K562 (cell line): ENCODE measurements at regions not wholly inside any gene's neighbourhood (a gene's known extent, or its start where the extent isn't known, plus 50 kb on each side); places are given as distances from the start of the nearest gene placed in this dataset.

ENCODE experiments used
- ATAC-seq: fragments of 200-7000 bp; cut with Tn5 transposase; 3 replicates; pipeline ENCODE4 v1.9.1; 2020; ENCODE audit warnings: moderate library complexity
- BruUV-seq: library from RNA; stranded (reverse); fragments of 400-500 nt; replicated peaks from 2 replicates; lab custom pipeline; 2021; lab: Mats Ljungman, UMichigan
- CTCF ChIA-PET: fragments of 300-600 bp; formaldehyde crosslinking; extraction: SDS; loops from one replicate; lab custom pipeline; 2021; ENCODE audit warnings: low intra/inter-chr PET ratio; lab: Yijun Ruan, JAX
- POLR2A ChIA-PET: fragments of 300-600, 350-650 bp; sonication (Branson Sonifier 250); formaldehyde crosslinking; extraction: SDS; loops from one replicate; lab custom pipeline; 2021; ENCODE audit warnings: antibody characterized with exemption, inconsistent platforms; lab: Yijun Ruan, JAX
- DNase-seq, 4 experiments: peaks; one replicate each; pipeline versions ENCODE4 v3.0.0 to v3.0.0-alpha.2; 2011 to 2018; ENCODE audit warnings: low spot score in 3 of 4, mixed read lengths in 3 of 4; ENCODE audit errors: extremely low read depth in 1 of 4
- FAIRE-seq: peaks from 2 replicates; lab custom pipeline; 2011; peaks lifted over from hg19 to GRCh38; lab: Jason Lieb, UNC
- H2AFZ ChIP-seq: 2 replicates; pipeline ENCODE4 v1.6.0; 2011; ENCODE audit warnings: low read depth, low read length, control low read depth, inconsistent platforms
- H3K27ac ChIP-seq: fragments of 200-600 bp; 3 replicates; pipeline ENCODE4 v1.8.0; 2011; ENCODE audit warnings: low read depth, mild to moderate bottlenecking, control low read depth, inconsistent platforms, low read length, moderate library complexity, mixed read lengths; ENCODE audit errors: extremely low read depth
- H3K27me3 ChIP-seq, 2 experiments: fragments of 300-600 bp in 1 of 2; 2 replicates in 1 of 2; 3 replicates in 1 of 2; pipeline versions ENCODE4 v1.6.0 to v1.8.0; 2011; ENCODE audit warnings: inconsistent platforms in 2 of 2, low read length in 2 of 2, mild to moderate bottlenecking in 1 of 2, mixed read lengths in 1 of 2, moderate library complexity in 1 of 2; ENCODE audit not compliant: control insufficient read depth in 2 of 2, insufficient read depth in 2 of 2
- H3K36me3 ChIP-seq: fragments of 300-600 bp; 3 replicates; pipeline ENCODE4 v1.8.0; 2011; ENCODE audit warnings: mild to moderate bottlenecking, low read length, inconsistent platforms; ENCODE audit not compliant: control insufficient read depth, insufficient read depth
- H3K4me1 ChIP-seq, 2 experiments: fragments of 200-600 bp in 1 of 2; replicated peaks in 1 of 2; 2 replicates in 1 of 2; 3 replicates in 1 of 2; pipeline versions ENCODE4 v1.5.1 to v1.8.0; 2011; ENCODE audit warnings: inconsistent platforms in 2 of 2, low read length in 2 of 2, mild to moderate bottlenecking in 1 of 2, mixed read lengths in 1 of 2, moderate library complexity in 1 of 2; ENCODE audit not compliant: control insufficient read depth in 2 of 2, insufficient read depth in 2 of 2
- H3K4me2 ChIP-seq: 2 replicates; pipeline ENCODE4 v1.6.1; 2011; ENCODE audit warnings: low read length, control low read depth, inconsistent platforms, mixed read lengths; ENCODE audit not compliant: insufficient read depth
- H3K4me3 ChIP-seq: fragments of 200-600 bp; sonication (generic), shearing (Covaris generic); 2 replicates; pipeline ENCODE4 v1.5.1; 2016; ENCODE audit warnings: control low read depth, inconsistent platforms
- H3K79me2 ChIP-seq: fragments of 200-600 bp; 3 replicates; pipeline ENCODE4 v1.8.0; 2011; ENCODE audit warnings: low read length, inconsistent platforms; ENCODE audit not compliant: control insufficient read depth, insufficient read depth
- H3K9ac ChIP-seq, 2 experiments: 2 replicates each; pipeline versions ENCODE4 v1.6.0 to v1.6.1; 2011; ENCODE audit warnings: low read depth in 2 of 2, low read length in 2 of 2, control low read depth in 1 of 2, inconsistent platforms in 1 of 2, mild to moderate bottlenecking in 1 of 2, mixed read lengths in 1 of 2; ENCODE audit not compliant: insufficient read depth in 1 of 2
- H3K9me1 ChIP-seq: one replicate; pipeline ENCODE4 v1.6.0; 2011; ENCODE audit warnings: inconsistent platforms, mild to moderate bottlenecking, low read length, moderate library complexity; ENCODE audit not compliant: control insufficient read depth, insufficient read depth
- H3K9me3 ChIP-seq: replicated peaks from 2 replicates; pipeline ENCODE4 v1.5.1; 2011; ENCODE audit warnings: low read depth, low read length, inconsistent platforms; ENCODE audit not compliant: control insufficient read depth, insufficient read depth
- H4K20me1 ChIP-seq: replicated peaks from 2 replicates; pipeline ENCODE4 v1.6.1; 2011; ENCODE audit warnings: low read length, inconsistent platforms, mixed read lengths; ENCODE audit not compliant: control insufficient read depth, insufficient read depth
- ERF ChIP-seq: fragments of 450-650 bp; formaldehyde crosslinking; IDR thresholded peaks from 2 replicates; pipeline ENCODE4 v1.4.0; 2020; ENCODE audit warnings: mild to moderate bottlenecking, mixed read lengths
- HDAC2 ChIP-seq: fragments of 450-650 bp; IDR thresholded peaks from 2 replicates; pipeline ENCODE4 v1.6.1; 2016; ENCODE audit warnings: mild to moderate bottlenecking
- JUNB ChIP-seq: fragments of 450-650 bp; formaldehyde crosslinking; conservative IDR thresholded peaks from 2 replicates; pipeline ENCODE4 v1.4.0; 2020; ENCODE audit warnings: mild to moderate bottlenecking
- MYC ChIP-seq, 2 experiments: fragments of 250-450 bp in 1 of 2; sonication (Bioruptor Pico) in 1 of 2; IDR thresholded peaks; 2 replicates each; pipeline versions ENCODE4 v1.5.1 to v1.6.1; 2012 to 2021; ENCODE audit warnings: low read depth in 2 of 2, borderline replicate concordance in 1 of 2, improper control_type of control experiment in 1 of 2, low read length in 1 of 2, mild to moderate bottlenecking in 1 of 2, moderate library complexity in 1 of 2
- NRF1 ChIP-seq, 2 experiments: fragments of 450-650 bp; IDR thresholded peaks in 1 of 2; conservative IDR thresholded peaks in 1 of 2; 2 replicates each; pipeline ENCODE4 v1.6.1; 2014; ENCODE audit warnings: mild to moderate bottlenecking in 2 of 2
- SFPQ ChIP-seq: fragments of 200-400 bp; formaldehyde crosslinking; IDR thresholded peaks from 2 replicates; pipeline ENCODE4 v1.6.1; 2017; ENCODE audit warnings: mild to moderate bottlenecking, low read depth, low read length, moderate library complexity
- SRSF7 ChIP-seq: fragments of 200-400 bp; formaldehyde crosslinking; optimal IDR thresholded peaks from 2 replicates; pipeline ENCODE3; 2017; ENCODE audit warnings: mild to moderate bottlenecking, low read depth, low read length
- WGBS: fragments of 100-300 bp; shearing (Covaris generic); methylation state at CpG from one replicate; pipeline ENCODE4 v1.1.6; 2016; ENCODE audit warnings: low coverage, mixed read lengths; ENCODE audit not compliant: insufficient coverage; ENCODE audit errors: missing lambda C conversion rate; 5-methylcytosine and 5-hydroxymethylcytosine counted together
- in situ Hi-C: fragments of 300-500 bp; cut with MboI; formaldehyde crosslinking; loops from 4 replicates; pipeline ENCODE4 v1.15.0; 2018; ENCODE audit warnings: inconsistent platforms, mixed read lengths
- intact Hi-C: fragments of 100-400 bp; cut with micrococcal nuclease; formaldehyde crosslinking; loops from 2 replicates; pipeline ENCODE4 v1.14.2; 2022
- TF ChIP-seq, protein P1 (sequence below): fragments of 450-650 bp; IDR thresholded peaks from 2 replicates; pipeline ENCODE4 v1.6.1; 2017; ENCODE audit warnings: antibody characterized with exemption, mild to moderate bottlenecking
- TF ChIP-seq, protein P2 (sequence below): sonication (generic); formaldehyde crosslinking; IDR thresholded peaks from 2 replicates; pipeline ENCODE4 v1.9.0; 2022; ENCODE audit warnings: mild to moderate bottlenecking, missing genetic modification reagents
- TF ChIP-seq, protein P3 (sequence below): fragments of 250-450 bp; sonication (Bioruptor Pico); IDR thresholded peaks from 2 replicates; pipeline ENCODE4 v1.8.0; 2022; ENCODE audit warnings: moderate library complexity, mild to moderate bottlenecking, inconsistent platforms
- TF ChIP-seq, protein P4 (sequence below): sonication (generic); formaldehyde crosslinking; IDR thresholded peaks from 2 replicates; pipeline ENCODE4 v1.8.1; 2022; ENCODE audit warnings: missing genetic modification reagents

DNA sequence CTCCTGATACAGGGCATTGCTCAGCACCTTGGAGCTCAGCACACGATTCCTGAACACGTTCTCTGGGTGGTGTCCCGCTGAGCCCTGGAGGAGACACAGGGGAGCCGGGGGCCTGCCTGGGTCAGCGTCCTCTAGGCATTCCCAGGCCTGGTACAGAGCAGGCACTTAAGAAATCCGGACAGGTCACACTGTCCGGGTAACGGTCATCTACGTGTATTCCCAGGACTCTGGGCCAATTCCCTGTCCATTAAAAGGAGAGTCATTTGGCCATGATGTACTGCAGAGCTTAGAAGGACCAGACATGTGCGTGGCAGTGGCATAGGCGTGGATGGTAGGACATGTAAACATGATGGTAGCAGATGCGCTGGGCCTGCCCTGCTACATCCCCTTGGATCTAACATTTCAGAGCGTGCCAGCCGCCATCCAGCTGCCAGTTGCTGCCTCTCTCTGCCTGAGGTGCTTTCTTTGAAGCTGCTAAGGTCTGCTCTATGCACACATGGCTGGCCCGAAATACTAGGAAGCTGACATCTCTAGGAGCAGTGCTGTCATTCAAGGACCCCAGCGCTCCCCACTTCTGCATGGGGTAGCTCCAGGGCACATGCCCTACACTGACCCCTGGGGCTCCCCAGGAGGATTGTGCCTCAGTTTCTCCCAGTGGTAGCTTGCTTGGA, 273.1 kb upstream of the RTL1 start:
- Histone ChIP-seq H3K27ac (no peak overlapping the region), H3K4me2 (no peak overlapping the region), H3K36me3 (no peaks in the 10 kb centered on the region), H2AFZ (no peak overlapping the region), H3K9ac (no peak overlapping the region), H3K79me2 (no peaks in the 10 kb centered on the region), H3K4me3 (no peak overlapping the region), H3K9me1 (no peaks in the 10 kb centered on the region), H3K9me3 (no peaks in the 10 kb centered on the region), H3K4me1 (no peaks in the 10 kb centered on the region), H3K27me3 (peaks cover 0 to 24% of the 10 kb centered on the region in 2 experiments; a peak in 4 of 5 replicates), H4K20me1 (no peaks in the 10 kb centered on the region)
- ChIA-PET POLR2A (interaction anchor here (0.7 kb wide), 1 partner anchor 32 kb away, joined by 4 read pairs; no protein-coding TSS in a partner anchor), CTCF (no interaction called here)
- FAIRE-seq, result no peak
- in situ Hi-C loops (no loop called here), intact Hi-C loops (no loop called here)
- DNase-seq, result no peak
- ATAC-seq, result no peak
- WGBS, result under 1% methylated on average over 15 of the region's 16 CpGs
- no TSS peak for BruUV-seq
- TF ChIP-seq, protein P1, sequence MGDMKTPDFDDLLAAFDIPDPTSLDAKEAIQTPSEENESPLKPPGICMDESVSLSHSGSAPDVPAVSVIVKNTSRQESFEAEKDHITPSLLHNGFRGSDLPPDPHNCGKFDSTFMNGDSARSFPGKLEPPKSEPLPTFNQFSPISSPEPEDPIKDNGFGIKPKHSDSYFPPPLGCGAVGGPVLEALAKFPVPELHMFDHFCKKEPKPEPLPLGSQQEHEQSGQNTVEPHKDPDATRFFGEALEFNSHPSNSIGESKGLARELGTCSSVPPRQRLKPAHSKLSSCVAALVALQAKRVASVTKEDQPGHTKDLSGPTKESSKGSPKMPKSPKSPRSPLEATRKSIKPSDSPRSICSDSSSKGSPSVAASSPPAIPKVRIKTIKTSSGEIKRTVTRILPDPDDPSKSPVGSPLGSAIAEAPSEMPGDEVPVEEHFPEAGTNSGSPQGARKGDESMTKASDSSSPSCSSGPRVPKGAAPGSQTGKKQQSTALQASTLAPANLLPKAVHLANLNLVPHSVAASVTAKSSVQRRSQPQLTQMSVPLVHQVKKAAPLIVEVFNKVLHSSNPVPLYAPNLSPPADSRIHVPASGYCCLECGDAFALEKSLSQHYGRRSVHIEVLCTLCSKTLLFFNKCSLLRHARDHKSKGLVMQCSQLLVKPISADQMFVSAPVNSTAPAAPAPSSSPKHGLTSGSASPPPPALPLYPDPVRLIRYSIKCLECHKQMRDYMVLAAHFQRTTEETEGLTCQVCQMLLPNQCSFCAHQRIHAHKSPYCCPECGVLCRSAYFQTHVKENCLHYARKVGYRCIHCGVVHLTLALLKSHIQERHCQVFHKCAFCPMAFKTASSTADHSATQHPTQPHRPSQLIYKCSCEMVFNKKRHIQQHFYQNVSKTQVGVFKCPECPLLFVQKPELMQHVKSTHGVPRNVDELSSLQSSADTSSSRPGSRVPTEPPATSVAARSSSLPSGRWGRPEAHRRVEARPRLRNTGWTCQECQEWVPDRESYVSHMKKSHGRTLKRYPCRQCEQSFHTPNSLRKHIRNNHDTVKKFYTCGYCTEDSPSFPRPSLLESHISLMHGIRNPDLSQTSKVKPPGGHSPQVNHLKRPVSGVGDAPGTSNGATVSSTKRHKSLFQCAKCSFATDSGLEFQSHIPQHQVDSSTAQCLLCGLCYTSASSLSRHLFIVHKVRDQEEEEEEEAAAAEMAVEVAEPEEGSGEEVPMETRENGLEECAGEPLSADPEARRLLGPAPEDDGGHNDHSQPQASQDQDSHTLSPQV, result no peak
- TF ChIP-seq, protein P2, sequence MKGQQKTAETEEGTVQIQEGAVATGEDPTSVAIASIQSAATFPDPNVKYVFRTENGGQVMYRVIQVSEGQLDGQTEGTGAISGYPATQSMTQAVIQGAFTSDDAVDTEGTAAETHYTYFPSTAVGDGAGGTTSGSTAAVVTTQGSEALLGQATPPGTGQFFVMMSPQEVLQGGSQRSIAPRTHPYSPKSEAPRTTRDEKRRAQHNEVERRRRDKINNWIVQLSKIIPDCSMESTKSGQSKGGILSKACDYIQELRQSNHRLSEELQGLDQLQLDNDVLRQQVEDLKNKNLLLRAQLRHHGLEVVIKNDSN (CRISPR knock-in tag), result no peak
- TF ChIP-seq, protein P3, sequence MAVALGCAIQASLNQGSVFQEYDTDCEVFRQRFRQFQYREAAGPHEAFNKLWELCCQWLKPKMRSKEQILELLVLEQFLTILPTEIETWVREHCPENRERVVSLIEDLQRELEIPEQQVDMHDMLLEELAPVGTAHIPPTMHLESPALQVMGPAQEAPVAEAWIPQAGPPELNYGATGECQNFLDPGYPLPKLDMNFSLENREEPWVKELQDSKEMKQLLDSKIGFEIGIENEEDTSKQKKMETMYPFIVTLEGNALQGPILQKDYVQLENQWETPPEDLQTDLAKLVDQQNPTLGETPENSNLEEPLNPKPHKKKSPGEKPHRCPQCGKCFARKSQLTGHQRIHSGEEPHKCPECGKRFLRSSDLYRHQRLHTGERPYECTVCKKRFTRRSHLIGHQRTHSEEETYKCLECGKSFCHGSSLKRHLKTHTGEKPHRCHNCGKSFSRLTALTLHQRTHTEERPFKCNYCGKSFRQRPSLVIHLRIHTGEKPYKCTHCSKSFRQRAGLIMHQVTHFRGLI (CRISPR knock-in tag), result no peak
- TF ChIP-seq ERF, result no peak
- TF ChIP-seq NRF1 (conservative IDR thresholded peaks at IDR 0.05 in 1 of 2, IDR thresholded peaks at IDR 0.05 in 1 of 2), result no peak
- TF ChIP-seq MYC (IDR thresholded peaks at IDR 0.05; ENCODE audit: low read depth, low read length), result no peak
- TF ChIP-seq MYC (CRISPR knock-in tag; IDR thresholded peaks at IDR 0.05; ENCODE audit: borderline replicate concordance, low read depth), result no peak
- no peak for TF ChIP-seq HDAC2
- no peak for TF ChIP-seq SRSF7
- TF ChIP-seq JUNB (CRISPR knock-in tag), result no peak
- TF ChIP-seq SFPQ, result no peak
- TF ChIP-seq, protein P4, sequence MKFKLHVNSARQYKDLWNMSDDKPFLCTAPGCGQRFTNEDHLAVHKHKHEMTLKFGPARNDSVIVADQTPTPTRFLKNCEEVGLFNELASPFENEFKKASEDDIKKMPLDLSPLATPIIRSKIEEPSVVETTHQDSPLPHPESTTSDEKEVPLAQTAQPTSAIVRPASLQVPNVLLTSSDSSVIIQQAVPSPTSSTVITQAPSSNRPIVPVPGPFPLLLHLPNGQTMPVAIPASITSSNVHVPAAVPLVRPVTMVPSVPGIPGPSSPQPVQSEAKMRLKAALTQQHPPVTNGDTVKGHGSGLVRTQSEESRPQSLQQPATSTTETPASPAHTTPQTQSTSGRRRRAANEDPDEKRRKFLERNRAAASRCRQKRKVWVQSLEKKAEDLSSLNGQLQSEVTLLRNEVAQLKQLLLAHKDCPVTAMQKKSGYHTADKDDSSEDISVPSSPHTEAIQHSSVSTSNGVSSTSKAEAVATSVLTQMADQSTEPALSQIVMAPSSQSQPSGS, result no peak
